Fibroblast of villous mesenchyme (primary cell): ENCODE measurements at regions not wholly inside any gene's neighbourhood (a gene's known extent, or its start where the extent isn't known, plus 50 kb on each side); places are given as distances from the start of the nearest gene placed in this dataset.

ENCODE experiments used
- DNase-seq: peaks from one replicate; pipeline ENCODE4 v3.0.0-alpha.2; 2010; ENCODE audit warnings: low read depth
- H3K4me3 ChIP-seq: 2 replicates; pipeline ENCODE4 v1.5.1; 2011; ENCODE audit warnings: low read depth, mild to moderate bottlenecking, low read length
- CTCF ChIP-seq: IDR thresholded peaks from 2 replicates; pipeline ENCODE4 v1.5.1; 2012; ENCODE audit warnings: low read depth, mild to moderate bottlenecking, low read length; ENCODE audit not compliant: insufficient read depth

DNA sequence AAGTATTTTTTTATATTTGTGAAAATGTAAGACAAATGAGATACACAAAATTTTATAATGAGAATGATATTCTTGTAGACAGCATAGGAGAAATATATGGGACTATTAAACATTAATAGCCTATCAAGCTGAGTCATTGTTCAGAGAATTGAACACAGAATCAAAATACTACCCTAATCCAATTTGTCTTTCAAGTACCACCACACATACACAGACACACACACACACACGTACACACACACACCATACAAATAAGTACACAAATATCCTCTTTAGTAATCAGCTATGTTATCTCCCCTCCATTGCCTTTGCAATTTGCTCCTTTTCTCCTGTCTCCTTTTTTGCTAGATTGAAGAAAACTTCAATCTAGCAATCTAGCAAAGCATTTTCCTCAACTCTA, 499.3 kb downstream of the FOXG1 start:
- H3K4me3 ChIP-seq, result no peak overlapping the region
- DNase-seq, result no peak
- TF ChIP-seq CTCF, result no peak

DNA sequence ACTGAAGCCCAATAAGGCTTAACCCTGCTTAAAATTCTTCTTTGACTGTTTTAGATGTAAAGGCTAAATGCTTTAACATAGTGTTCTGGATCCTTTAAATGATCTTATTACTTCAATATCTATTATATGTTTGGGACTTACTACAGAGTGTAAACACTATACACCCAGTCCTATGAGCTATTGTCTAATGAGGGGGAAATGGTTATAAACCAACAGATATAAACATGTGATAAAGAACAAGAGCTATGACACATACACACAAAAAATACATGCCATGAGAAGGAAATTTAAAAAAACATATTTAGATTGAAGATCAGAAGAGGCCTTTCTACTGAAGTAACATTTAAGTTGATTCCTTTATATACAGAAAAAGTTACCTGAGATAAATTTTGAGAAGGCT, 505.1 kb downstream of the FOXG1 start:
- no peak for DNase-seq
- H3K4me3 ChIP-seq, result no peak overlapping the region
- no peak for TF ChIP-seq CTCF

GRCh38 chr14:29273513-29273912, 506.9 kb downstream of the FOXG1 start:
- no peak for TF ChIP-seq CTCF
- DNase-seq, result no peak
- H3K4me3 ChIP-seq, result no peak overlapping the region

GRCh38 chr14:29274890-29275596, 508.5 kb downstream of the FOXG1 start:
- no peak overlapping the region for H3K4me3 ChIP-seq
- DNase-seq, result no peak
- TF ChIP-seq CTCF, result no peak

DNA sequence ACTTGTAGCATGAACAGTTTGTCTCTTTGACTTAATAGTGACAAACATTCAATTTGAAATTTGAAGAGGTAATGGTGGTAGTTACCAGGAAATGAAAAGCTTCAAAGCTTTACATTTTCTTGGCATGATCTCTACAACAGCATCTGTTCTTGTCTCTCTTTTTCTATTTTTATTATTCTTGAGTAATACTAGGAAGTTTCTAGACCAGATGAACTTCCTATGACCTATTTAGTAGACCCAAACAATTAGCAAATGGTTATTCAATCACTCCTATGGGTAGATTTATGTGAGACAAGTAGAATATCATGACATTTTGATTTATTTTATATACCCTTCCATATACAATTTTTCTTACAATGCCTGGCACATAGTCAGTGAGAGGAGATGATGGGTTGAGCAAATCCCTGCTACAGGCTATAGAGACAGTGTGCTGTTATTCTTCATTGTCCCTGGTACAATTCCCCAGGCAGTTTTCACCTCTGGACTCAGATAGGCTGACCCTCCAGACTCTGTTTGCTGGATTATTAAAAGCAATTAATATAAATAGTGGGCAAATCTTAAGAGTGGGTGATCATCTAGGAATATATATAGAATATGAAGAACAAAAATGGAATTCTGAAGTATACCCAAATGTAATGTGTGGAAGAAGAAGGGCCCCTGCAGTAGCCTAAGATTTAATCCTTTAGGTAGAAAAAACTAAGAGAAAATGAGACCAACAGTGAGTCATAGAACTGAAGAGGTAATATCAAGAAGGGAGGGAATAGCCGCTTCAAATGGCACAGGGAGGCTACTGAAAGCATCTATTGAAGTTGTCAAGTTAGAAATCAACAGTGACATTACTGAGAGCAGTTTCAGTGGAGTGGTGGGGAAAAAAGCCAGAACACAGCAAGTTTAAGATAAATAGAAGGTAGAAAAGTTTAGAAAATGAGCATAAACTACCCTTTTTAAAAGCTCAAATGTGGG, 512.0 kb downstream of the FOXG1 start:
- no peak overlapping the region for H3K4me3 ChIP-seq
- no peak for DNase-seq
- TF ChIP-seq CTCF, result no peak

DNA sequence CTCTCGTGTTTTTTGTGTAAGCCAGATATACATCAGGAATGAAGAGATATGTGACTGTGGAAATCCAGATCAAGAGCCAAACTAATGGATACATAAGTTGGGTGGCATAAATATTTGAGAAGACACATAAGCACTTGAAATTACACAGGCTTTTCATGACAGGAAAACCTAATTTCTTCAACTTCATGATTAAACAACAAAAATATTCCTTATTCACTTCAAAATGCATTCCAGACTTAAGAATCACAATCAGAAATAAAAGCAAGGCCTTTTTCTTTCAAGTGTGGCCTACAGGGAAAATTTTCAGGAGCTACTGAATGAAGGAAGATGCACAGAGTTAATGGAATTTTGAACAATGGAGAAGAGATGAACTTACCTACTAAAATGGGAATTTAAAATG, 515.6 kb downstream of the FOXG1 start:
- peak; percentile 4 for DNase-seq
- H3K4me3 ChIP-seq, result no peak overlapping the region
- TF ChIP-seq CTCF, result no peak
